WI38 (cell line): ENCODE measurements at regions not wholly inside any gene's neighbourhood (a gene's known extent, or its start where the extent isn't known, plus 50 kb on each side); places are given as distances from the start of the nearest gene placed in this dataset.
A peak's percentile ranks its signal among the peaks of the same experiment; 100 is the strongest.

Experiments
- H3K4me3 ChIP-seq: 2 replicates; pipeline ENCODE4 v1.5.1; 2011; ENCODE audit warnings: low read depth, mild to moderate bottlenecking, control low read depth, low read length
- CTCF ChIP-seq: IDR thresholded peaks from 2 replicates; pipeline ENCODE4 v1.5.1; 2012; ENCODE audit warnings: low read depth, mild to moderate bottlenecking, control low read depth, low read length

- no peak overlapping the region for H3K4me3 ChIP-seq
- no peak for TF ChIP-seq CTCF
These were observed 94.7 kb upstream of the SLC8A1 start for GRCh38 chr2:40546439-40547191.

- H3K4me3 ChIP-seq = no peak overlapping the region
- TF ChIP-seq CTCF = no peak
These were observed 96.6 kb upstream of the SLC8A1 start for GRCh38 chr2:40548521-40548920.

- no peak for TF ChIP-seq CTCF
- no peak overlapping the region for H3K4me3 ChIP-seq
These were observed 98.2 kb upstream of the SLC8A1 start for GRCh38 chr2:40550085-40550484.

- no peak overlapping the region for H3K4me3 ChIP-seq
- TF ChIP-seq CTCF = no peak
These were observed 99.2 kb upstream of the SLC8A1 start for GRCh38 chr2:40551081-40551480.

GRCh38 chr2:40554665-40555294 lies 102.9 kb upstream of the SLC8A1 start:
- peak; percentile 83 for TF ChIP-seq CTCF
- H3K4me3 ChIP-seq = no peak overlapping the region

- H3K4me3 ChIP-seq = no peak overlapping the region
- TF ChIP-seq CTCF = no peak
These were observed 104.4 kb upstream of the SLC8A1 start for GRCh38 chr2:40556293-40556692.

GRCh38 chr2:40556739-40557138 lies 104.8 kb upstream of the SLC8A1 start:
- no peak overlapping the region for H3K4me3 ChIP-seq
- no peak for TF ChIP-seq CTCF
